Spleen (tissue), 7 donors: ENCODE measurements at regions not wholly inside any gene's neighbourhood (a gene's known extent, or its start where the extent isn't known, plus 50 kb on each side); places are given as distances from the start of the nearest gene placed in this dataset.

Source experiments
- POLR2A ChIP-seq, 3 donors: fragments of 450-650 bp; IDR thresholded peaks; one replicate each; pipeline ENCODE4 v1.5.1; 2017; ENCODE audit warnings: antibody characterized with exemption in 3 of 3, mild to moderate bottlenecking in 1 of 3
- POLR2AphosphoS5 ChIP-seq, 3 donors: sonication (generic); formaldehyde crosslinking; IDR thresholded peaks; one replicate each; pipeline ENCODE4 v1.5.1; 2017; ENCODE audit warnings: antibody characterized with exemption in 3 of 3
- TF ChIP-seq, protein P1 (sequence below), 11 experiments: fragments of 200-600 bp in 7 of 11; fragments of 450-650 bp in 4 of 11; sonication (generic) in 4 of 11; IDR thresholded peaks in 8 of 11; conservative IDR thresholded peaks in 3 of 11; 1 replicate in 7 of 11; 2 replicates in 4 of 11; pipeline versions ENCODE4 v1.4.0 to v1.8.0; 2016 to 2021; ENCODE audit warnings: antibody characterized with exemption in 11 of 11, inconsistent platforms in 4 of 11, mild to moderate bottlenecking in 1 of 11
- donor health status: DM: no; HTN: no; CAD: no; lungs with moderate emphysema.
- donor health status: DM: no; HTN: no; CAD: no.
- donor health status: DM: no; HTN: no; CAD: no.

- TF ChIP-seq, protein P1, sequence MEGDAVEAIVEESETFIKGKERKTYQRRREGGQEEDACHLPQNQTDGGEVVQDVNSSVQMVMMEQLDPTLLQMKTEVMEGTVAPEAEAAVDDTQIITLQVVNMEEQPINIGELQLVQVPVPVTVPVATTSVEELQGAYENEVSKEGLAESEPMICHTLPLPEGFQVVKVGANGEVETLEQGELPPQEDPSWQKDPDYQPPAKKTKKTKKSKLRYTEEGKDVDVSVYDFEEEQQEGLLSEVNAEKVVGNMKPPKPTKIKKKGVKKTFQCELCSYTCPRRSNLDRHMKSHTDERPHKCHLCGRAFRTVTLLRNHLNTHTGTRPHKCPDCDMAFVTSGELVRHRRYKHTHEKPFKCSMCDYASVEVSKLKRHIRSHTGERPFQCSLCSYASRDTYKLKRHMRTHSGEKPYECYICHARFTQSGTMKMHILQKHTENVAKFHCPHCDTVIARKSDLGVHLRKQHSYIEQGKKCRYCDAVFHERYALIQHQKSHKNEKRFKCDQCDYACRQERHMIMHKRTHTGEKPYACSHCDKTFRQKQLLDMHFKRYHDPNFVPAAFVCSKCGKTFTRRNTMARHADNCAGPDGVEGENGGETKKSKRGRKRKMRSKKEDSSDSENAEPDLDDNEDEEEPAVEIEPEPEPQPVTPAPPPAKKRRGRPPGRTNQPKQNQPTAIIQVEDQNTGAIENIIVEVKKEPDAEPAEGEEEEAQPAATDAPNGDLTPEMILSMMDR (IDR thresholded peaks at IDR 0.05 in 8 of 11, conservative IDR thresholded peaks at IDR 0.05 in 3 of 11): no peak
- no peak for TF ChIP-seq POLR2A (IDR thresholded peaks at IDR 0.05)
- no peak for TF ChIP-seq POLR2AphosphoS5 (IDR thresholded peaks at IDR 0.05)
Measured at GRCh38 chr2:145256551-145256950, 736.6 kb upstream of the ZEB2 start.
